LNCAP (cell line): ENCODE measurements at regions not wholly inside any gene's neighbourhood (a gene's known extent, or its start where the extent isn't known, plus 50 kb on each side); places are given as distances from the start of the nearest gene placed in this dataset.

Experiments used
- CTCF ChIP-seq: fragments of 450-650 bp; IDR thresholded peaks from 2 replicates; pipeline ENCODE4 v1.5.1; 2017; ENCODE audit warnings: mild to moderate bottlenecking

GRCh38 chr6:21816231-21816630 lies 222.7 kb downstream of the SOX4 start:
- TF ChIP-seq CTCF = no peak

DNA sequence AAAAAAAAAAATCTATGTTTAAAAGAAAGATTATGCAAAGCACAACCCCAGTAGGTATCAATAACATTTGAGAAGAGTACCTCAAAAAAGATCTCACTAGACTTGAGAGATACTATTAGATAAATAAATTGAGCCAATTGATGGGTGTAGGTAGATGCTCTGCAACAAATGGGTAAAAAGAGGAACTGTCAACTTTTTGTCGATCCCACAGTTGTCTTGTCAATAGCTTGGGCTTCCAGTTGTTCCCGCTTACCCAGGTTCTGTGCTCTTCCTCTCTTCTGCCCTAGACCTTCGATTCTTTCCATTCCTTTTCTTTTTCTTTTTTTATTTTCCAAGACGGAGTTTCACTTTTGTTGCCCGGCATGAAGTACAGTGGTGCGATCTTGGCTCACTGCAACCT lies 226.9 kb downstream of the SOX4 start:
- no peak for TF ChIP-seq CTCF

- no peak for TF ChIP-seq CTCF
Measured at GRCh38 chr6:21823371-21823770, 229.8 kb downstream of the SOX4 start.

GRCh38 chr6:21824431-21825177 lies 231.1 kb downstream of the SOX4 start:
- TF ChIP-seq CTCF = no peak

GRCh38 chr6:21826023-21826422 lies 232.5 kb downstream of the SOX4 start:
- TF ChIP-seq CTCF = no peak

DNA sequence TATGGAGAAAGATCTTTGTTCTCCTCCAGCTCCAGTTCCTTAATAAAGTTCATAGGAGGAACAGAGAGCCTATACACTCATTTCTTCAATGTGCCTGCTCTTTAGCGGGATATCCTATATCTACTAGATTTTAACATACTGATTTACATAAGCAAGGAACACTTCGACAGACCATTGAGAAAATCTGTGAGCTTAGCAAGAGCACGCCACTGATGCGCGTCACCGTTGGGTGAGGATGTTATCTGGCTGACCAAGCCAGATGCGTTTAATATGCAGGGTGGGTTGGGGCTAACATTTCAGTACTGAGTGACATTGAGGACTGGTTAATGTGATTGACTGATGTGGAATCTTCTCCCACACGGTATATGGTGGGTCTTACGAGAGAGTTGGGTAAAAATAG lies 233.4 kb downstream of the SOX4 start:
- TF ChIP-seq CTCF = no peak

DNA sequence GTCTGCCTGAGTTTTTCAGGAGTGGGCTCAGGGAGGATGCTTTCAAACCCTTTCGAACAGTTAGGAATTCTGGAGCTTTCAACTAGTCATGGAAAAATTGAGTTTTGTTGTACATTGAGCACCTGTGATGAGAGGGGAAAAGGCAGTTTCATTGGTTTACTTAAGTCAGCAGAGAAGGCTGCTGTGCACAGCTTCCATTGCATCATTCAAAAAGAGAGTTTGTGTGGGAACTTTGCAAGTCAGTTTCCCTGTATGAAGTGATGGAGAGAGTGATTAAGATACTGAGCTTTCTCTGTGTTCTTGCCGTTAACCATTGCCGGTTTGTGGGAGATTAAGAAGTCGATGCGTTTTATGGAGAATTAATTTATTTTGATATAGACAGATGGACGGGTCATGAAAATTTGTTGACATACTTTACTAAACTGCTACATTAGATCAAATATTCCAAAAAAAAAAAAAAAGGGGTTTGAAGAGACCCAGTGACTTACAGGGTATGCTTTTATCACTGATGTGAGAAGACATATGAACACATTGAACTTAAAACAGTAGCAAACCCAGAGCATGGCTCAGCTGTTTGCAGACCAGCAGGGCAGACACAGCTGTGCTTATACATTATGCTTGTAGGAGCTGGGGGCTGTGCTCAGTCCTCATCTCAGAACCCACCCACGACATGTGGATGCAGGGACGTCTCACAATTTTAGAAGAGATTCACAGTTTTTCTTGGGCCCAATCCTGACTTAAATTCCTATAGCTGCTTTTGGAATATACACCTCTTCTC lies 234.1 kb downstream of the SOX4 start:
- TF ChIP-seq CTCF = no peak
